Suprapubic skin (tissue), 4 donors: ENCODE measurements at regions not wholly inside any gene's neighbourhood (a gene's known extent, or its start where the extent isn't known, plus 50 kb on each side); places are given as distances from the start of the nearest gene placed in this dataset.

ENCODE experiments used
- DNase-seq, 2 donors: peaks; one replicate each; pipeline ENCODE4 v3.0.0-alpha.2; 2019; ENCODE audit warnings: low spot score in 2 of 2
- H3K27ac ChIP-seq: fragments of 200-600 bp; sonication (generic); one replicate; pipeline ENCODE4 v1.5.1; 2019
- H3K27me3 ChIP-seq: fragments of 200-600 bp; sonication (generic); one replicate; pipeline ENCODE4 v1.5.1; 2019
- H3K36me3 ChIP-seq: fragments of 200-600 bp; sonication (generic); one replicate; pipeline ENCODE4 v1.5.1; 2019
- H3K4me1 ChIP-seq: fragments of 200-600 bp; sonication (generic); one replicate; pipeline ENCODE4 v1.5.1; 2019
- H3K4me3 ChIP-seq: fragments of 200-600 bp; sonication (generic); one replicate; pipeline ENCODE4 v1.5.1; 2019; ENCODE audit warnings: mild to moderate bottlenecking
- H3K9me3 ChIP-seq: fragments of 200-600 bp; sonication (generic); one replicate; pipeline ENCODE4 v1.5.1; 2019
- CTCF ChIP-seq, 2 donors: fragments of 200-600 bp in 1 of 2; fragments of 450-650 bp in 1 of 2; sonication (generic) in 1 of 2; IDR thresholded peaks; one replicate each; pipeline ENCODE4 v1.5.1; 2016 to 2019; ENCODE audit warnings: antibody characterized with exemption in 2 of 2, mild to moderate bottlenecking in 1 of 2, moderate library complexity in 1 of 2
- EP300 ChIP-seq: sonication (generic); formaldehyde crosslinking; IDR thresholded peaks from one replicate; pipeline ENCODE4 v1.6.1; 2017; ENCODE audit warnings: antibody characterized with exemption
- POLR2A ChIP-seq, 2 donors: fragments of 450-650 bp; IDR thresholded peaks; one replicate each; pipeline ENCODE4 v1.6.1; 2017; ENCODE audit warnings: antibody characterized with exemption in 2 of 2, mild to moderate bottlenecking in 2 of 2, moderate library complexity in 2 of 2
- POLR2AphosphoS5 ChIP-seq, 3 donors: sonication (generic); formaldehyde crosslinking; IDR thresholded peaks; one replicate each; pipeline ENCODE4 v1.6.1; 2017; ENCODE audit warnings: antibody characterized with exemption in 3 of 3
- WGBS: methylation state at CpG from one replicate; pipeline ENCODE4 v1.1.5; 2018; 5-methylcytosine and 5-hydroxymethylcytosine counted together

- Histone ChIP-seq H3K27me3 (no peaks in the 10 kb centered on the region), H3K27ac (no peak overlapping the region), H3K4me3 (no peak overlapping the region), H3K4me1 (peaks cover 5% of the 10 kb centered on the region), H3K36me3 (no peaks in the 10 kb centered on the region), H3K9me3 (no peaks in the 10 kb centered on the region)
- WGBS = 95% methylated on average over 6 of the region's 6 CpGs
- DNase-seq = peak in 1 of 2 donors; percentile 47
- TF ChIP-seq EP300 (no peak), CTCF (IDR thresholded peaks at IDR 0.05) (no peak), POLR2A (IDR thresholded peaks at IDR 0.05) (no peak), POLR2AphosphoS5 (IDR thresholded peaks at IDR 0.05) (no peak)
Observed at GRCh38 chr15:70210528-70210927, 112.8 kb upstream of the TLE3 start.

- TF ChIP-seq EP300 (no peak), CTCF (IDR thresholded peaks at IDR 0.05) (no peak), POLR2A (IDR thresholded peaks at IDR 0.05) (no peak), POLR2AphosphoS5 (IDR thresholded peaks at IDR 0.05) (no peak)
- WGBS = 71% methylated on average over 2 of the region's 2 CpGs
- Histone ChIP-seq H3K4me1 (peaks cover 5% of the 10 kb centered on the region), H3K27ac (no peak overlapping the region), H3K4me3 (no peak overlapping the region), H3K27me3 (no peaks in the 10 kb centered on the region), H3K36me3 (no peaks in the 10 kb centered on the region), H3K9me3 (no peaks in the 10 kb centered on the region)
- DNase-seq = peak in 1 of 2 donors; percentile 57
Observed at GRCh38 chr15:70210076-70210475, 112.4 kb upstream of the TLE3 start.

GRCh38 chr15:70209499-70209898 is 111.8 kb upstream of the TLE3 start:
- no peak overlapping the region for H3K4me3 ChIP-seq
- H3K27me3 ChIP-seq = no peaks in the 10 kb centered on the region
- no peak overlapping the region for H3K27ac ChIP-seq
- H3K36me3 ChIP-seq = no peaks in the 10 kb centered on the region
- TF ChIP-seq EP300 (no peak), CTCF (IDR thresholded peaks at IDR 0.05) (no peak), POLR2AphosphoS5 (IDR thresholded peaks at IDR 0.05) (no peak), POLR2A (IDR thresholded peaks at IDR 0.05) (no peak)
- H3K9me3 ChIP-seq = no peaks in the 10 kb centered on the region
- 97% methylated on average over 5 of the region's 5 CpGs for WGBS
- H3K4me1 ChIP-seq = peaks cover 5% of the 10 kb centered on the region
- DNase-seq = peak in 1 of 2 donors; percentile 40

GRCh38 chr15:70208332-70208731 is 110.6 kb upstream of the TLE3 start:
- Histone ChIP-seq H3K4me1 (peaks cover 4% of the 10 kb centered on the region), H3K27ac (no peak overlapping the region), H3K9me3 (no peaks in the 10 kb centered on the region), H3K27me3 (no peaks in the 10 kb centered on the region), H3K4me3 (no peak overlapping the region), H3K36me3 (no peaks in the 10 kb centered on the region)
- TF ChIP-seq POLR2AphosphoS5 (IDR thresholded peaks at IDR 0.05) (no peak), POLR2A (IDR thresholded peaks at IDR 0.05) (no peak), CTCF (IDR thresholded peaks at IDR 0.05) (no peak), EP300 (no peak)
- peak in 1 of 2 donors; percentile 21 for DNase-seq
- 78% methylated on average over 3 of the region's 3 CpGs for WGBS

- no peaks in the 10 kb centered on the region for H3K36me3 ChIP-seq
- H3K4me1 ChIP-seq = peaks cover 4% of the 10 kb centered on the region
- 79% methylated on average over 5 of the region's 5 CpGs for WGBS
- no peak overlapping the region for H3K27ac ChIP-seq
- TF ChIP-seq POLR2A (IDR thresholded peaks at IDR 0.05) = no peak
- no peak for TF ChIP-seq POLR2AphosphoS5 (IDR thresholded peaks at IDR 0.05)
- no peak for TF ChIP-seq CTCF (IDR thresholded peaks at IDR 0.05)
- no peak for TF ChIP-seq EP300
- H3K4me3 ChIP-seq = no peak overlapping the region
- H3K9me3 ChIP-seq = no peaks in the 10 kb centered on the region
- no peak for DNase-seq
- no peaks in the 10 kb centered on the region for H3K27me3 ChIP-seq
Observed at GRCh38 chr15:70206668-70207067, 109.0 kb upstream of the TLE3 start.
